Tibial nerve (tissue), 4 donors: ENCODE measurements at regions not wholly inside any gene's neighbourhood (a gene's known extent, or its start where the extent isn't known, plus 50 kb on each side); places are given as distances from the start of the nearest gene placed in this dataset.
"Not testable (repeated sequence)": the region's sequence is repeated elsewhere in the genome, so short reads cannot be mapped to it uniquely, and the experiment has no call there.

ENCODE experiments used
- DNase-seq, 2 donors: peaks; one replicate each; pipeline ENCODE4 v3.0.0-alpha.2; 2019; ENCODE audit warnings: low spot score in 2 of 2
- H3K27ac ChIP-seq, 4 donors: fragments of 200-600 bp; sonication (generic) in 3 of 4; one replicate each; pipeline ENCODE4 v1.5.1; 2017 to 2019; ENCODE audit warnings: mild to moderate bottlenecking in 1 of 4
- H3K27me3 ChIP-seq, 2 donors: fragments of 200-600 bp; sonication (generic) in 1 of 2; one replicate each; pipeline versions ENCODE4 v1.5.1 to v1.6.0; 2017 to 2019
- H3K36me3 ChIP-seq, 3 donors: fragments of 200-600 bp; sonication (generic); one replicate each; pipeline ENCODE4 v1.5.1; 2018 to 2019
- H3K4me1 ChIP-seq, 4 donors: fragments of 200-600 bp; sonication (generic) in 3 of 4; one replicate each; pipeline ENCODE4 v1.5.1; 2017 to 2019
- H3K4me3 ChIP-seq, 4 donors: fragments of 200-600 bp; sonication (generic) in 3 of 4; one replicate each; pipeline ENCODE4 v1.5.1; 2017 to 2019; ENCODE audit warnings: mild to moderate bottlenecking in 1 of 4, moderate library complexity in 1 of 4
- H3K9me3 ChIP-seq, 4 donors: fragments of 200-600 bp; sonication (generic) in 3 of 4; one replicate each; pipeline ENCODE4 v1.5.1; 2017 to 2019
- EP300 ChIP-seq, 2 donors: sonication (generic); formaldehyde crosslinking; IDR thresholded peaks; one replicate each; pipeline ENCODE4 v1.6.1; 2017; ENCODE audit warnings: antibody characterized with exemption in 2 of 2, mild to moderate bottlenecking in 1 of 2
- POLR2A ChIP-seq, 2 donors: fragments of 450-650 bp; IDR thresholded peaks; one replicate each; pipeline ENCODE4 v1.6.1; 2017; ENCODE audit warnings: antibody characterized with exemption in 2 of 2, mild to moderate bottlenecking in 2 of 2, moderate library complexity in 2 of 2
- WGBS, 2 donors: methylation state at CpG; one replicate each; pipeline ENCODE4 v1.1.5; 2018; 5-methylcytosine and 5-hydroxymethylcytosine counted together
- TF ChIP-seq, protein P1 (sequence below), 5 experiments: fragments of 200-600 bp in 3 of 5; fragments of 450-650 bp in 2 of 5; sonication (generic) in 3 of 5; IDR thresholded peaks; one replicate each; pipeline ENCODE4 v1.5.1; 2016 to 2019; ENCODE audit warnings: antibody characterized with exemption in 5 of 5, mild to moderate bottlenecking in 3 of 5, moderate library complexity in 2 of 5

- Histone ChIP-seq H3K27ac (no peak overlapping the region), H3K27me3 (no peaks in the 10 kb centered on the region), H3K9me3 (no peaks in the 10 kb centered on the region), H3K4me3 (no peak overlapping the region), H3K36me3 (peaks cover 0 to 60% (median 0%) of the 10 kb centered on the region in 3 donors), H3K4me1 (no peaks in the 10 kb centered on the region)
- WGBS, 2 donors: 91 to 92% methylated on average over 8 of the region's 8 CpGs
- no peak for DNase-seq
- TF ChIP-seq POLR2A (IDR thresholded peaks at IDR 0.05) (no peak), EP300 (IDR thresholded peaks at IDR 0.05) (no peak)
- TF ChIP-seq, protein P1, sequence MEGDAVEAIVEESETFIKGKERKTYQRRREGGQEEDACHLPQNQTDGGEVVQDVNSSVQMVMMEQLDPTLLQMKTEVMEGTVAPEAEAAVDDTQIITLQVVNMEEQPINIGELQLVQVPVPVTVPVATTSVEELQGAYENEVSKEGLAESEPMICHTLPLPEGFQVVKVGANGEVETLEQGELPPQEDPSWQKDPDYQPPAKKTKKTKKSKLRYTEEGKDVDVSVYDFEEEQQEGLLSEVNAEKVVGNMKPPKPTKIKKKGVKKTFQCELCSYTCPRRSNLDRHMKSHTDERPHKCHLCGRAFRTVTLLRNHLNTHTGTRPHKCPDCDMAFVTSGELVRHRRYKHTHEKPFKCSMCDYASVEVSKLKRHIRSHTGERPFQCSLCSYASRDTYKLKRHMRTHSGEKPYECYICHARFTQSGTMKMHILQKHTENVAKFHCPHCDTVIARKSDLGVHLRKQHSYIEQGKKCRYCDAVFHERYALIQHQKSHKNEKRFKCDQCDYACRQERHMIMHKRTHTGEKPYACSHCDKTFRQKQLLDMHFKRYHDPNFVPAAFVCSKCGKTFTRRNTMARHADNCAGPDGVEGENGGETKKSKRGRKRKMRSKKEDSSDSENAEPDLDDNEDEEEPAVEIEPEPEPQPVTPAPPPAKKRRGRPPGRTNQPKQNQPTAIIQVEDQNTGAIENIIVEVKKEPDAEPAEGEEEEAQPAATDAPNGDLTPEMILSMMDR (IDR thresholded peaks at IDR 0.05): no peak
Measured at GRCh38 chr22:22318723-22319465, 74.3 kb downstream of the VPREB1 start.

GRCh38 chr22:22321743-22322611 is 77.4 kb downstream of the VPREB1 start:
- not testable (repeated sequence) for H3K27me3 ChIP-seq, H3K27ac ChIP-seq, H3K9me3 ChIP-seq, H3K4me1 ChIP-seq, H3K4me3 ChIP-seq
- DNase-seq: peak; percentile 26 to 27
- TF ChIP-seq, protein P1 (IDR thresholded peaks at IDR 0.05): peak; percentile 64 to 83 (median 73)
- 30 to 36% methylated on average over 3 to 8 of the region's 11 CpGs for WGBS, 2 donors
- peaks cover 0 to 38% (median 0%) of the 10 kb centered on the region in 3 donors for H3K36me3 ChIP-seq

DNA sequence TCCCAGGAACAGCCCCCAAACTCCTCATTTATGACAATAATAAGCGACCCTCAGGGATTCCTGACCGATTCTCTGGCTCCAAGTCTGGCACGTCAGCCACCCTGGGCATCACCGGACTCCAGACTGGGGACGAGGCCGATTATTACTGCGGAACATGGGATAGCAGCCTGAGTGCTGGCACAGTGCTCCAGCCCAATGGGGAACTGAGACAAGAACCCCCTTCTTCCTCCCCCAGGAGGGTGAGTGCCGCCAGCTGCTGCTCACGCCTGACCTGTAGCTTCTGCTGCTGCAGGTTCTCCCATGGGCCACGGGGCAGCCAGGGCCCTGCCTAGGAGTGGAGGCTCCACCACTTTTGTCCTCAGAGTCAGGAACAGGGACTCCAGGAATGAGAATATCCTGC is 78.2 kb downstream of the VPREB1 start:
- Histone ChIP-seq H3K27me3 (no peaks in the 10 kb centered on the region), H3K9me3 (no peaks in the 10 kb centered on the region), H3K36me3 (peaks cover 0 to 30% (median 0%) of the 10 kb centered on the region in 3 donors), H3K4me3 (no peak overlapping the region), H3K4me1 (no peaks in the 10 kb centered on the region), H3K27ac (no peak overlapping the region)
- WGBS, 2 donors: 86 to 91% methylated on average over 10 of the region's 10 CpGs
- no peak for DNase-seq
- TF ChIP-seq POLR2A (IDR thresholded peaks at IDR 0.05) (no peak), EP300 (IDR thresholded peaks at IDR 0.05) (no peak)
- TF ChIP-seq, protein P1 (IDR thresholded peaks at IDR 0.05): no peak

- Histone ChIP-seq H3K4me1 (no peaks in the 10 kb centered on the region), H3K9me3 (peaks cover 0 to 9% (median 0%) of the 10 kb centered on the region in 4 donors), H3K27me3 (peaks cover 0 to 11% of the 10 kb centered on the region in 2 donors), H3K36me3 (no peaks in the 10 kb centered on the region), H3K4me3 (no peak overlapping the region), H3K27ac (no peak overlapping the region)
- 69% methylated on average over 2 of the region's 2 CpGs; no CpG with 5 or more reads in 1 of the 2 donors for WGBS, 2 donors
- DNase-seq: no peak
- no peak for TF ChIP-seq EP300 (IDR thresholded peaks at IDR 0.05)
- TF ChIP-seq, protein P1 (IDR thresholded peaks at IDR 0.05): no peak
- TF ChIP-seq POLR2A (IDR thresholded peaks at IDR 0.05): no peak
Measured at GRCh38 chr22:22327723-22328122, 83.1 kb downstream of the VPREB1 start.

DNA sequence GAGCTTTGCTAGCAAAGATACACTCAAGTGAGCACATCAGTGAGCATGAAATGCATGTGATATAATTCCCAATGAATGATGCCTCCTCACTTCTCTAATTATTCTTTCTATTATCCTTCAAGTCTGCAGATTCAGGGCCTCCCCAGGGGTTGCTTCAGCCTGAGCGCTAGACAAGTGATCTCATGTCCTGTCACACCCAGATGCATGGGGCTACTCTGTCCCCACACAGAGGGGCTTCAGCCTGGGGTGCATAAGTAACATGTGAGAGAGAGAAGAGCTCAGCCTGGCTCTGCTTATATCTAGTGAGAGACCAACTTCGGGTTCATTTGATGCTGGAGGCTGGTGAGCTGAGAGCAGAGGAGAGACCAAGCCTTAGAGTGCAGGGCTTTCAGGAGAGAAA is 85.2 kb downstream of the VPREB1 start:
- H3K9me3 ChIP-seq: peaks cover 0 to 16% (median under 1%) of the 10 kb centered on the region in 4 donors
- H3K27me3 ChIP-seq: peaks cover 0 to 23% of the 10 kb centered on the region in 2 donors
- H3K4me1 ChIP-seq: no peaks in the 10 kb centered on the region
- no peaks in the 10 kb centered on the region for H3K36me3 ChIP-seq
- no peak for DNase-seq
- TF ChIP-seq EP300 (IDR thresholded peaks at IDR 0.05): no peak
- TF ChIP-seq, protein P1 (IDR thresholded peaks at IDR 0.05): no peak
- H3K4me3 ChIP-seq: no peak overlapping the region
- H3K27ac ChIP-seq: no peak overlapping the region
- 51 to 72% methylated on average over 2 of the region's 2 CpGs for WGBS, 2 donors

DNA sequence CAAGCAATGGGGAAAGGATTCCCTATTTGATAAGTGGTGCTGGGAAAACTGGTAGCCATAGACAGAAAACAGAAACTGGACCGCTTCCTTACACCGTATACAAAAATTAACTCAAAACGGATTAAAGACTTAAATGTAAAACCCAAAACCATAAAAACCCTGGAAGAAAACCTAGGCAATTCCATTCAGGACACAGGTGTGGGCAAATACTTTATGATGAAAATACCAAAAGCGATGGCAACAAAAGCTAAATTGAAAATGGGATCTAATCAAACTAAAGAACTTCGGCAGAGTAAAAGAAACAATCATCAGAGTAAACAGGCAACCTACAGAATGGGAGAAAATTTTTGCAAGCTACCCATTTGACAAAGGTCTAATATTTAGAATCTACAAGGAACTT is 91.1 kb downstream of the VPREB1 start:
- H3K27ac ChIP-seq, DNase-seq, H3K4me1 ChIP-seq, H3K4me3 ChIP-seq, H3K36me3 ChIP-seq: not testable (repeated sequence)
- WGBS, 2 donors: 79 to 80% methylated on average over 5 of the region's 5 CpGs
- peaks cover 0 to 23% of the 10 kb centered on the region in 2 donors for H3K27me3 ChIP-seq
- H3K9me3 ChIP-seq: peaks cover 0 to 37% (median 7%) of the 10 kb centered on the region in 4 donors

- not testable (repeated sequence) for DNase-seq, H3K4me1 ChIP-seq, H3K4me3 ChIP-seq, H3K27ac ChIP-seq, H3K36me3 ChIP-seq
- WGBS, 2 donors: 34 to 50% methylated on average over 2 of the region's 2 CpGs
- Histone ChIP-seq H3K27me3 (peaks cover 0 to 23% of the 10 kb centered on the region in 2 donors), H3K9me3 (peaks cover 0 to 37% (median 7%) of the 10 kb centered on the region in 4 donors)
Measured at GRCh38 chr22:22336333-22336732, 91.7 kb downstream of the VPREB1 start.
